Activated naive CD4-positive, alpha-beta T cell treated with Interleukin-2 at 50 U/mL for 16 hours (primary cell): ENCODE measurements at regions not wholly inside any gene's neighbourhood (a gene's known extent, or its start where the extent isn't known, plus 50 kb on each side); places are given as distances from the start of the nearest gene placed in this dataset.
"Not testable (repeated sequence)": the region's sequence is repeated elsewhere in the genome, so short reads cannot be mapped to it uniquely, and the experiment has no call there.

Experiments
- DNase-seq: peaks from one replicate; pipeline ENCODE4 v3.0.0-alpha.2; 2020

- DNase-seq, result no peak
These were observed 396.6 kb upstream of the KLF6 start for GRCh38 chr10:4181621-4182049.

- no peak for DNase-seq
These were observed 396.1 kb upstream of the KLF6 start for GRCh38 chr10:4181081-4181480.

GRCh38 chr10:4177791-4178190 lies 392.8 kb upstream of the KLF6 start:
- DNase-seq, result no peak

- no peak for DNase-seq
These were observed 391.7 kb upstream of the KLF6 start for GRCh38 chr10:4176500-4177281.

GRCh38 chr10:4174197-4174596 lies 389.2 kb upstream of the KLF6 start:
- no peak for DNase-seq

- no peak for DNase-seq
These were observed 385.8 kb upstream of the KLF6 start for GRCh38 chr10:4170633-4171314.

- no peak for DNase-seq
These were observed 385.2 kb upstream of the KLF6 start for GRCh38 chr10:4170181-4170580.

GRCh38 chr10:4169448-4169847 lies 384.4 kb upstream of the KLF6 start:
- DNase-seq, result no peak

GRCh38 chr10:4167216-4167615 lies 382.2 kb upstream of the KLF6 start:
- DNase-seq, result no peak

- no peak for DNase-seq
These were observed 377.7 kb upstream of the KLF6 start for GRCh38 chr10:4162571-4163286.

GRCh38 chr10:4159173-4159572 lies 374.2 kb upstream of the KLF6 start:
- no peak for DNase-seq

GRCh38 chr10:4154191-4154715 lies 369.2 kb upstream of the KLF6 start:
- no peak for DNase-seq

- DNase-seq, result no peak
These were observed 366.5 kb upstream of the KLF6 start for GRCh38 chr10:4151466-4151865.

GRCh38 chr10:4150676-4151075 lies 365.7 kb upstream of the KLF6 start:
- no peak for DNase-seq

- DNase-seq, result not testable (repeated sequence)
These were observed 364.5 kb upstream of the KLF6 start for GRCh38 chr10:4149460-4149859.

GRCh38 chr10:4147245-4147644 lies 362.2 kb upstream of the KLF6 start:
- DNase-seq, result no peak

- no peak for DNase-seq
These were observed 359.8 kb upstream of the KLF6 start for GRCh38 chr10:4144817-4145216.

- no peak for DNase-seq
These were observed 356.5 kb upstream of the KLF6 start for GRCh38 chr10:4141471-4141870.

GRCh38 chr10:4138146-4138721 lies 353.2 kb upstream of the KLF6 start:
- DNase-seq, result no peak

- DNase-seq, result no peak
These were observed 352.3 kb upstream of the KLF6 start for GRCh38 chr10:4137299-4137698.

- no peak for DNase-seq
These were observed 351.1 kb upstream of the KLF6 start for GRCh38 chr10:4136121-4136520.

GRCh38 chr10:4132216-4132556 lies 347.2 kb upstream of the KLF6 start:
- DNase-seq, result no peak
